Left renal pelvis (tissue), 4 donors: ENCODE measurements at regions not wholly inside any gene's neighbourhood (a gene's known extent, or its start where the extent isn't known, plus 50 kb on each side); places are given as distances from the start of the nearest gene placed in this dataset.
A peak's percentile ranks its signal among the peaks of the same experiment; 100 is the strongest.

Experiments used
- DNase-seq, 4 donors: peaks; one replicate each; pipeline ENCODE4 v3.0.0-alpha.2; 2013; ENCODE audit warnings: low read depth in 4 of 4, low spot score in 3 of 4

- no peak for DNase-seq
These were observed 144.7 kb downstream of the QRSL1 start for GRCh38 chr6:106773996-106774629.

GRCh38 chr6:106773522-106773921, 144.1 kb downstream of the QRSL1 start:
- peak; percentile 29 to 63 (median 46) for DNase-seq

GRCh38 chr6:106772270-106773142, 143.1 kb downstream of the QRSL1 start:
- DNase-seq = no peak

GRCh38 chr6:106771822-106772221, 142.4 kb downstream of the QRSL1 start:
- no peak for DNase-seq

- no peak for DNase-seq
These were observed 141.3 kb downstream of the QRSL1 start for GRCh38 chr6:106770663-106771062.

GRCh38 chr6:106770081-106770480, 140.7 kb downstream of the QRSL1 start:
- DNase-seq = no peak

- DNase-seq = no peak
These were observed 137.9 kb downstream of the QRSL1 start for GRCh38 chr6:106767271-106767670.

GRCh38 chr6:106766201-106766600, 136.8 kb downstream of the QRSL1 start:
- no peak for DNase-seq

- no peak for DNase-seq
These were observed 136.1 kb downstream of the QRSL1 start for GRCh38 chr6:106765496-106765895.

- no peak for DNase-seq
These were observed 135.1 kb downstream of the QRSL1 start for GRCh38 chr6:106764353-106764980.

GRCh38 chr6:106763361-106763760, 134.0 kb downstream of the QRSL1 start:
- no peak for DNase-seq

- no peak for DNase-seq
These were observed 131.8 kb downstream of the QRSL1 start for GRCh38 chr6:106761160-106761559.

- no peak for DNase-seq
These were observed 129.7 kb downstream of the QRSL1 start for GRCh38 chr6:106759112-106759511.

- no peak for DNase-seq
These were observed 128.5 kb downstream of the QRSL1 start for GRCh38 chr6:106757722-106758467.

GRCh38 chr6:106757267-106757666, 127.9 kb downstream of the QRSL1 start:
- no peak for DNase-seq

GRCh38 chr6:106754215-106754614, 124.8 kb downstream of the QRSL1 start:
- no peak for DNase-seq

GRCh38 chr6:106752641-106753040, 123.3 kb downstream of the QRSL1 start:
- no peak for DNase-seq

- no peak for DNase-seq
These were observed 122.3 kb downstream of the QRSL1 start for GRCh38 chr6:106751501-106752252.

- DNase-seq = no peak
These were observed 121.6 kb downstream of the QRSL1 start for GRCh38 chr6:106750946-106751345.
